NCI-H748 (cell line): ENCODE measurements at regions not wholly inside any gene's neighbourhood (a gene's known extent, or its start where the extent isn't known, plus 50 kb on each side); places are given as distances from the start of the nearest gene placed in this dataset.

ENCODE experiments used
- DNase-seq: peaks from one replicate; lab custom pipeline; 2025; ENCODE audit not compliant: unreplicated experiment; lab: John Stamatoyannopoulos, UW

- no peak for DNase-seq
Observed at GRCh38 chr9:113646946-113647914, 183.7 kb downstream of the RGS3 start.

GRCh38 chr9:113648048-113648447 lies 184.5 kb downstream of the RGS3 start:
- DNase-seq = no peak

GRCh38 chr9:113648586-113648985 lies 185.1 kb downstream of the RGS3 start:
- DNase-seq = no peak

- DNase-seq = no peak
Observed at GRCh38 chr9:113649054-113649453, 185.5 kb downstream of the RGS3 start.

GRCh38 chr9:113649855-113650206 lies 186.3 kb downstream of the RGS3 start:
- DNase-seq = no peak

DNA sequence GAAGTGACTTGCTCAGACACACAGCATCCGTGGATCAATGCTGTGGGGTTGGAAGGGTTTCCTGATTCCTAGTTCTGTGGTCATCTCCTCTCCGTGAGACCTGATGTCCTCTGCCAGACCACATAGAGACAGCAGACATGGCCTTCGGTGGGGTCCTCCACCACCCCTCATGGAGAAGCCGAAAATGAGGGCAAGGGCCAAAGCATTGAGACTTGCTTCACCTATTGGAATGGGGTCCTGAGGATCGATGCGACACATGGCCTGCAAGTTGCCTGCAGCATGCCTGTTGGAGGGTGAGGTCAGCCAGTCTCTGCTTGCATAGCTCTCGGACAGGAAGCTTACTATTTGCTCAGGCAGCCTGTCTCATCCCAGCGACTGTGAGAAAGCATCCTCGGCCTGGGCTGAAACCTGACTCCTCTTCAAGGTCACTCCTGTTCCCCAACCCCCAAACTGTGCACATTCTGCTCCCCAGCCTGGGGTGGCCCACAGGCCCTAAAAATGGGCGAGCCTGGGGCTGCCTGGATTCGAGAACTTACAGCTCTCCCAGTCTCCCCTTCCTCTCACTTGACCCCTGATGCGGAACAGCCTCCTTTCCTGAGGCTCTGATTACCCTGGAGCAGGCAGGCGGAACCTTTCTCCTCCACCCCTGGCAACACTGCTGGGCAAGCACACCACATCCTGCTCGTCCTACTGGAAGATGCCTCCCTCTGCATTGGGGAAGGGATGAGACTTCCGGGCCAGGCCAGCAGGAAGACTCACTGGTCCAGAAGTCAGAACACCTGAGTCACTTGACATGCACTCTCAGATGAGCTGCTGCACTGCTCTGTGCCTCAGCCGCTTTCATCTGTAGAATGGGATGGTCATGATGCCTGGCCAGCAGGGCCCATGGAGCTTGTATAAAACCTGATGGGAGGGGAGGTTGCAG lies 186.9 kb downstream of the RGS3 start:
- peak; percentile 39 for DNase-seq

DNA sequence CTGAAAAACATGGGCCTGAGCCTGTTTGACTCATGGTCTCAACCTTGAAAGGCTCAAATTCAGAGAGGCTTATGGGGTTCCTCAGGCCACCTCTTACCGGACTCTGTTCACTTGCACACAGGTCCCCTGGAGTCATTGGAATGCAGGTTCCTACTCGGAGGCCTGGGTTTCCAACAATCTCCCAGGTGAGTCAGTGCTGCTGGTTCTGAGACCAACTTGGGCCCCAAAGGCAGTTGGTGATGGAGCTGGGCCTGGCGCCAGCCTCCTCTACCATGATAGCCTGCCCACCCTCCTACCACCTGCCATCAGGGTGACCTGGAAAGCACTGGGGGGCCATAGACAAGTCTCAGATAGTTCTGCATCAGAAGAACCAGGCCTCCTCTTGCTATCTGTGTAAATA lies 188.4 kb downstream of the RGS3 start:
- no peak for DNase-seq

GRCh38 chr9:113652355-113653152 lies 189.0 kb downstream of the RGS3 start:
- no peak for DNase-seq

- DNase-seq = no peak
Observed at GRCh38 chr9:113653746-113654604, 190.4 kb downstream of the RGS3 start.

DNA sequence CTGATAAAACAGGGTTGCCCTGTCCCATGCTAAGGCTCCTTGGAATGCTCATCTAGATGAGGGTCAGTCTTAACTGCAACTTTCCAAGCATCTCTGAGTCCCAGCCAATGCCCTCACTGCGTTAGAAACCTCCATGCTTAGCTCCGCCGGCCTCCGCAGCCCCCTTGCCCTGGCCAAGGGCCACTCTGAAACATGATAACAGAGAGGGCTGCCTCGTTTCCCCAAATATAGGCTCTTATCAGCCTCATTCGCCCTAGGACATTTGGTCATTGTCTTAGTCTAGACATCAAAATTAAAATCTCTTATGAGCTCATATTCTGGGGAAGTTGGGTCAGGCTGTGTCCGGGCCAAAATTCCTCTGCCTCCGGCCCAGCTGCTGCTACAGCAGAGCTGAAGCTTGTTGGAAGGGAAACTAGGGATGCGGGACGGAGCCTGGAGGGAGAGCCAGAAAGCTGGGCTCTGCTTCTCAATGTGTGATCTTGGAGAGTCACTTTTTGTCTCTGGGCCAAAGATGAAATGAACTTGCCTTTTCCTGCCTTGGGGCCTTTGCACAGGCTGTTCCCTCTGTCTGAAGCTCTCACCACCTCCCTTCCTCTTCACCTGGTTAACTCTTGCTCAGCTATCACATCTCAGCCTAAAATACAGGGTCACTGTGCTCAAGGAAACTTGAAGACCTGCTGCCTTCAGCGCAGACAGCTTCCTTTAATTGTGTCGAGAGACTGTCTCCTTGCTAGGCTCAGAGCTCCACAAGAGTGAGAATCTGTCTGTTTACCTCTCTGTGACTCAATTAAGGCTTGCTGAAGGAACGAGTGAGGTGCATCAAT lies 191.3 kb downstream of the RGS3 start:
- DNase-seq = no peak

- no peak for DNase-seq
Observed at GRCh38 chr9:113656771-113657670, 193.5 kb downstream of the RGS3 start.

DNA sequence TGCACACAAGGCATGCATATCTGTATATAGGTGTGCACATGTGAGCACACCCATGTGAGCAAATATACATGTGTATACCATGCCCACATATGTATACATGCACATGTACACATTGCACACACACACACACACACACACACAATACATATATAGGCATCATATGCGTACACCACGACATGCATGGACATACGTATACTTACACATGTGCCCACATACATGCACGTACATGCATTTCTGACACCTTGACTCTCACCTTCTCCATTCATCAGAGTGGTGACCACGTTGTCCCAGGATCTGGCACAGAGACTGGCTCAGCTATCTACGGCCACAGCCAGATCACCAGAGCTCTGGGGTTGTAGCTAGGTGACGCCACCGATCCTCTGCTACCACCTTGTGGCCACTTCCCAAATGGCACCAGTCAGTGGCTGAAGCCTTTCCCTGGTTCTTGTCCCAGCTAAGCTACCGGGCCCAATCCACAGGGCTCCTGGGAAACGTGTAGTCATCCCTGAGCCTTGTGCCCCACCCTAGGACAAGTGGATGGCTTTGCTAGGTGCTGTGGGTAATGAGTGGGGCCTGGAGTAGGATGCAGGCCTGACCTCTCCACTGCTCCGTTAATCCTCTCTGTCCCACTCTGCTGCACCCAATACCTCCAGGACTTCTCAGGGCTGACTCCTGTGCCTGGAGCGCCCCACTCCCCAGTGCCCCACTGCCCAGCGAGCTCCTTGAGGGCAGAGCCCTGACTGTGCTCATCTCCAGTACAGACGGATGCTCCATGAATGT lies 194.4 kb downstream of the RGS3 start:
- peak; percentile 76 for DNase-seq

GRCh38 chr9:113658545-113658895 lies 195.0 kb downstream of the RGS3 start:
- no peak for DNase-seq

GRCh38 chr9:113659039-113659438 lies 195.5 kb downstream of the RGS3 start:
- DNase-seq = no peak

- DNase-seq = no peak
Observed at GRCh38 chr9:113659740-113660139, 196.2 kb downstream of the RGS3 start.

- no peak for DNase-seq
Observed at GRCh38 chr9:113660196-113660595, 196.7 kb downstream of the RGS3 start.

DNA sequence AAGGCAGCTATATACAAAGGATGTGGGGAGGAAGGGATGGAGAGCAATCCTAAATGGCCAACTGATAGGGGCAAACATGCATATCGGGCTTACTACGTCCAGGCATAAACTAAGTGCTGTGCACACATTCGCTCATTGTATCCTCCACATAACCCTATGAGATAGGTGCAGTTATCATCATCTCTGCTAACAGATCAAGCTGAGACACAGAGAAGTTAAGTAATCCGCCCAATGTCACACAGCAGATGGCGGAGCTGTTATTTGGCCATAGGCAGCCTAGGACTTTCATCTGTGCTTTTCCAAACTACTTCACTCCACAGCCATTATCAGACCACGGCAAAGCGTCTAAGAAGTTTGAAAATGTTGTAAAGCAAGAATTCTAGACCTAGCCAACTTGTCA lies 197.5 kb downstream of the RGS3 start:
- no peak for DNase-seq
